ENCODE measurements at regions not wholly inside any gene's neighbourhood (a gene's known extent, or its start where the extent isn't known, plus 50 kb on each side); places are given as distances from the start of the nearest gene placed in this dataset.

- peaks cover 0 to 1% (median 0%) of the 10 kb centered on the region in 3 donors for H3K9me3 ChIP-seq (ENCODE audit: control extremely low read depth in 1 of 3, control insufficient read depth in 2 of 3, insufficient read depth in 1 of 3, low read length in 2 of 3)
- no peak for ATAC-seq (ENCODE audit: low read depth)
- no peak overlapping the region for H2AFZ ChIP-seq (ENCODE audit: insufficient read depth, low read depth, low read length, poor library complexity, severe bottlenecking)
- DNase-seq = no peak
- no peaks in the 10 kb centered on the region for H3K27me3 Mint-ChIP-seq
- intact Hi-C loops (cut with micrococcal nuclease) = no loop called here
- no peaks in the 10 kb centered on the region for H4K20me1 ChIP-seq (ENCODE audit: control insufficient read depth, insufficient read depth, low read length, poor library complexity, severe bottlenecking)
- H3K27ac Mint-ChIP-seq = no peak overlapping the region
- CTCF ChIA-PET = no interaction called here
- TF ChIP-seq, protein P1, sequence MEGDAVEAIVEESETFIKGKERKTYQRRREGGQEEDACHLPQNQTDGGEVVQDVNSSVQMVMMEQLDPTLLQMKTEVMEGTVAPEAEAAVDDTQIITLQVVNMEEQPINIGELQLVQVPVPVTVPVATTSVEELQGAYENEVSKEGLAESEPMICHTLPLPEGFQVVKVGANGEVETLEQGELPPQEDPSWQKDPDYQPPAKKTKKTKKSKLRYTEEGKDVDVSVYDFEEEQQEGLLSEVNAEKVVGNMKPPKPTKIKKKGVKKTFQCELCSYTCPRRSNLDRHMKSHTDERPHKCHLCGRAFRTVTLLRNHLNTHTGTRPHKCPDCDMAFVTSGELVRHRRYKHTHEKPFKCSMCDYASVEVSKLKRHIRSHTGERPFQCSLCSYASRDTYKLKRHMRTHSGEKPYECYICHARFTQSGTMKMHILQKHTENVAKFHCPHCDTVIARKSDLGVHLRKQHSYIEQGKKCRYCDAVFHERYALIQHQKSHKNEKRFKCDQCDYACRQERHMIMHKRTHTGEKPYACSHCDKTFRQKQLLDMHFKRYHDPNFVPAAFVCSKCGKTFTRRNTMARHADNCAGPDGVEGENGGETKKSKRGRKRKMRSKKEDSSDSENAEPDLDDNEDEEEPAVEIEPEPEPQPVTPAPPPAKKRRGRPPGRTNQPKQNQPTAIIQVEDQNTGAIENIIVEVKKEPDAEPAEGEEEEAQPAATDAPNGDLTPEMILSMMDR (IDR thresholded peaks at IDR 0.05) = no peak
- TF ChIP-seq EZH2 (IDR thresholded peaks at IDR 0.05; ENCODE audit: borderline replicate concordance, insufficient read depth, low read depth, low read length, poor library complexity, severe bottlenecking) = no peak
- no peak overlapping the region for H3K27ac ChIP-seq (ENCODE audit: low read length in 2 of 2)
- H3K9ac ChIP-seq (ENCODE audit: low read length) = no peak overlapping the region
- POLR2A ChIA-PET = no interaction called here
- H3K79me2 ChIP-seq (ENCODE audit: control insufficient read depth, insufficient read depth, low read length) = no peaks in the 10 kb centered on the region
- H3K4me2 ChIP-seq (replicated peaks; ENCODE audit: low read depth, low read length, poor library complexity, severe bottlenecking) = no peak overlapping the region
- H3K4me3 ChIP-seq (ENCODE audit: control extremely low read depth in 1 of 5, extremely low read depth in 1 of 5, insufficient read depth in 1 of 5, low read depth in 2 of 5, low read length in 4 of 5) = no peak overlapping the region
- H3K4me1 Mint-ChIP-seq = peaks cover 10% of the 10 kb centered on the region
- peaks cover 5 to 6% of the 10 kb centered on the region in 2 donors for H3K4me1 ChIP-seq (ENCODE audit: control insufficient read depth in 2 of 2, insufficient read depth in 2 of 2, low read length in 2 of 2)
- WGBS (ENCODE audit: insufficient coverage) = 49% methylated on average over 2 of the region's 5 CpGs
- H3K36me3 ChIP-seq (replicated peaks in 1 of 2; ENCODE audit: control extremely low read depth in 1 of 2, control insufficient read depth in 1 of 2, extremely low read depth in 1 of 2, insufficient read depth in 2 of 2, low read length in 1 of 2) = no peaks in the 10 kb centered on the region
- peaks cover 3% of the 10 kb centered on the region for H3K9me3 Mint-ChIP-seq (ENCODE audit: insufficient read depth)
- no peak overlapping the region for H3K4me3 Mint-ChIP-seq
- H3K27me3 ChIP-seq (replicated peaks in 1 of 4; ENCODE audit: control extremely low read depth in 1 of 4, control insufficient read depth in 3 of 4, insufficient read depth in 4 of 4, low read length in 3 of 4) = no peaks in the 10 kb centered on the region
Observed at GRCh38 chr4:143016171-143016570, 168.5 kb upstream of the USP38 start.

DNA sequence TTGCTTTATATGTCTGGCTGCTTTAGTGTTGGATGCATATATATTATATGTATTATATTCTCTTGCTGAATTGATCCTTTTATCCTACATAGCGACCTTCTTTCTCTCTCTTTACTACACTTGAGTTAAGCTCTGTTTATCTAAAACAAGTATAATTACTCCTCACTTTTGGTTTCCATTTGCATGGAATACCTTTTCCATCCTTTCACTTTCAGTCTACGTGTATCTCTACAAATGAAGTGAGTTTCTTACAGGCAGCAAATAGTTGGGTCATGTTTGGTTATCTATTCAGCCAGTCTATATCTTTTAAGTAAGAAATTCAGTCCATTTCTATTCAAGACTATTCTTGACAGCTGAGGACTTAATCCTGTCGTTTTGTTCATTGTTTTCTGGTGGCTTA, 167.5 kb upstream of the USP38 start:
- no peak overlapping the region for H3K27ac Mint-ChIP-seq
- no peaks in the 10 kb centered on the region for H3K79me2 ChIP-seq (ENCODE audit: control insufficient read depth, insufficient read depth, low read length)
- H3K27me3 Mint-ChIP-seq = no peaks in the 10 kb centered on the region
- intact Hi-C loops (cut with micrococcal nuclease) = no loop called here
- no peaks in the 10 kb centered on the region for H4K20me1 ChIP-seq (ENCODE audit: control insufficient read depth, insufficient read depth, low read length, poor library complexity, severe bottlenecking)
- H3K4me3 Mint-ChIP-seq = no peak overlapping the region
- H3K36me3 ChIP-seq (replicated peaks in 1 of 2; ENCODE audit: control extremely low read depth in 1 of 2, control insufficient read depth in 1 of 2, extremely low read depth in 1 of 2, insufficient read depth in 2 of 2, low read length in 1 of 2) = no peaks in the 10 kb centered on the region
- no peak overlapping the region for H3K9ac ChIP-seq (ENCODE audit: low read length)
- no CpG with 5 or more reads among the region's 3 CpGs for WGBS (ENCODE audit: insufficient coverage)
- DNase-seq = no peak
- CTCF ChIA-PET = no interaction called here
- no peak overlapping the region for H3K4me2 ChIP-seq (replicated peaks; ENCODE audit: low read depth, low read length, poor library complexity, severe bottlenecking)
- H2AFZ ChIP-seq (ENCODE audit: insufficient read depth, low read depth, low read length, poor library complexity, severe bottlenecking) = no peak overlapping the region
- peaks cover 6% of the 10 kb centered on the region in 2 donors for H3K4me1 ChIP-seq (ENCODE audit: control insufficient read depth in 2 of 2, insufficient read depth in 2 of 2, low read length in 2 of 2)
- no peak for TF ChIP-seq EZH2 (IDR thresholded peaks at IDR 0.05; ENCODE audit: borderline replicate concordance, insufficient read depth, low read depth, low read length, poor library complexity, severe bottlenecking)
- POLR2A ChIA-PET = no interaction called here
- H3K9me3 ChIP-seq (ENCODE audit: control extremely low read depth in 1 of 3, control insufficient read depth in 2 of 3, insufficient read depth in 1 of 3, low read length in 2 of 3) = no peaks in the 10 kb centered on the region
- peaks cover 3% of the 10 kb centered on the region for H3K9me3 Mint-ChIP-seq (ENCODE audit: insufficient read depth)
- H3K4me3 ChIP-seq (ENCODE audit: control extremely low read depth in 1 of 5, extremely low read depth in 1 of 5, insufficient read depth in 1 of 5, low read depth in 2 of 5, low read length in 4 of 5) = no peak overlapping the region
- no peak overlapping the region for H3K27ac ChIP-seq (ENCODE audit: low read length in 2 of 2)
- ATAC-seq (ENCODE audit: low read depth) = no peak
- no peaks in the 10 kb centered on the region for H3K27me3 ChIP-seq (replicated peaks in 1 of 4; ENCODE audit: control extremely low read depth in 1 of 4, control insufficient read depth in 3 of 4, insufficient read depth in 4 of 4, low read length in 3 of 4)
- peaks cover 10% of the 10 kb centered on the region for H3K4me1 Mint-ChIP-seq
